K562 (cell line): ENCODE measurements at regions not wholly inside any gene's neighbourhood (a gene's known extent, or its start where the extent isn't known, plus 50 kb on each side); places are given as distances from the start of the nearest gene placed in this dataset.

ENCODE experiments used
- GTF2F1 ChIP-seq: IDR thresholded peaks from 2 replicates; pipeline ENCODE4 v1.6.1; 2011; ENCODE audit warnings: low read depth, low read length, improper control_type of control experiment
- KLF10 ChIP-seq: fragments of 250-450 bp; sonication (Bioruptor Pico); IDR thresholded peaks from 2 replicates; pipeline ENCODE4 v1.6.1; 2021; ENCODE audit warnings: matching md5 sums
- NFE2L1 ChIP-seq: fragments of 450-650 bp; IDR thresholded peaks from 2 replicates; pipeline ENCODE4 v1.6.1; 2016; ENCODE audit warnings: missing genetic modification characterization, low read depth, mild to moderate bottlenecking, missing compliant biosample characterization, moderate library complexity, borderline replicate concordance
- ZBTB1 ChIP-seq: sonication (generic); formaldehyde crosslinking; IDR thresholded peaks from 2 replicates; pipeline ENCODE4 v1.8.1; 2023; ENCODE audit warnings: missing genetic modification reagents, low read depth, mild to moderate bottlenecking, borderline replicate concordance
- ZNF324 ChIP-seq: fragments of 250-450 bp; sonication (Bioruptor Pico); IDR thresholded peaks from 2 replicates; pipeline ENCODE4 v1.4.0; 2020; ENCODE audit warnings: mild to moderate bottlenecking
- TF ChIP-seq, protein P1 (sequence below), 3 experiments: IDR thresholded peaks in 2 of 3; conservative IDR thresholded peaks in 1 of 3; 2 replicates each; pipeline ENCODE4 v1.5.1; 2011 to 2012; ENCODE audit warnings: low read length in 3 of 3, mild to moderate bottlenecking in 3 of 3, control low read depth in 2 of 3, improper control_type of control experiment in 1 of 3, inconsistent platforms in 1 of 3, low read depth in 1 of 3, mixed read lengths in 1 of 3, moderate library complexity in 1 of 3; ENCODE audit not compliant: insufficient read depth in 2 of 3
- TF ChIP-seq, protein P2 (sequence below): sonication (generic); formaldehyde crosslinking; IDR thresholded peaks from 2 replicates; pipeline ENCODE4 v1.8.1; 2023; ENCODE audit warnings: missing genetic modification reagents, mild to moderate bottlenecking, borderline replicate concordance

DNA sequence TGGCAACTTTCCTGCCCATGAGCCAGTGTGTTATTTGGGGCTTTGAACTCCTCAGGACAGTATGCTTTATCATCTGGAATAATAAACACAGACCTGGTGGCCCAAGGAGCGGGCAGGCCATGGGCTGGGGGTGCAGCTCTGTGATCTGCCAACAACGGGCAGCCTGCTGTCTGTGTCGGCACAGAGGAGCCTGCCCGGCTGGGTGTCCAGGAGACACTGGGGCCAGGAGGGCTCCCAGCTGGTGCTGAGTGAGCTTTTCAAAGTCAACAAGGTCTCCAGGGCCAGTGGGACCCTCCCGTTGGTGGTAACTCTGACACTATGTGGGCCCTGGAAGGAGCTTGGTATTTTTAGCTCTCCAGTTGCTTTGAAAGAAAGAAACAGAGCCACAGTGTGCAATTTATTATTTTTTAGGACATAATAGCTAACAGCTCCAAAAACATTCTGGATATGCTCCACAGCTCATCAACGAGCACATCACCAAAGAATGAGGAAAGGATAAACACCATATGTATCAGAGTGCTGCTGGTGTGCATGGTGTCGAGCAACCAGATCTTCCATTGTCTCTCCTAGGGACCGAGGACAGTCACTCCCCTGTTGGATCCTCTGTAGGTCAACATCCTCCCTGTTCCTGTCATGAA is 488.7 kb upstream of the USP24 start:
- TF ChIP-seq GTF2F1 (no peak), KLF10 (CRISPR knock-in tag) (no peak), ZBTB1 (CRISPR knock-in tag) (no peak), NFE2L1 (tag) (no peak), ZNF324 (CRISPR knock-in tag) (no peak)
- TF ChIP-seq, protein P1, sequence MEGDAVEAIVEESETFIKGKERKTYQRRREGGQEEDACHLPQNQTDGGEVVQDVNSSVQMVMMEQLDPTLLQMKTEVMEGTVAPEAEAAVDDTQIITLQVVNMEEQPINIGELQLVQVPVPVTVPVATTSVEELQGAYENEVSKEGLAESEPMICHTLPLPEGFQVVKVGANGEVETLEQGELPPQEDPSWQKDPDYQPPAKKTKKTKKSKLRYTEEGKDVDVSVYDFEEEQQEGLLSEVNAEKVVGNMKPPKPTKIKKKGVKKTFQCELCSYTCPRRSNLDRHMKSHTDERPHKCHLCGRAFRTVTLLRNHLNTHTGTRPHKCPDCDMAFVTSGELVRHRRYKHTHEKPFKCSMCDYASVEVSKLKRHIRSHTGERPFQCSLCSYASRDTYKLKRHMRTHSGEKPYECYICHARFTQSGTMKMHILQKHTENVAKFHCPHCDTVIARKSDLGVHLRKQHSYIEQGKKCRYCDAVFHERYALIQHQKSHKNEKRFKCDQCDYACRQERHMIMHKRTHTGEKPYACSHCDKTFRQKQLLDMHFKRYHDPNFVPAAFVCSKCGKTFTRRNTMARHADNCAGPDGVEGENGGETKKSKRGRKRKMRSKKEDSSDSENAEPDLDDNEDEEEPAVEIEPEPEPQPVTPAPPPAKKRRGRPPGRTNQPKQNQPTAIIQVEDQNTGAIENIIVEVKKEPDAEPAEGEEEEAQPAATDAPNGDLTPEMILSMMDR (IDR thresholded peaks at IDR 0.05 in 2 of 3, conservative IDR thresholded peaks at IDR 0.05 in 1 of 3; ENCODE audit: insufficient read depth in 2 of 3, low read depth in 1 of 3, low read length in 3 of 3) = no peak
- TF ChIP-seq, protein P2, sequence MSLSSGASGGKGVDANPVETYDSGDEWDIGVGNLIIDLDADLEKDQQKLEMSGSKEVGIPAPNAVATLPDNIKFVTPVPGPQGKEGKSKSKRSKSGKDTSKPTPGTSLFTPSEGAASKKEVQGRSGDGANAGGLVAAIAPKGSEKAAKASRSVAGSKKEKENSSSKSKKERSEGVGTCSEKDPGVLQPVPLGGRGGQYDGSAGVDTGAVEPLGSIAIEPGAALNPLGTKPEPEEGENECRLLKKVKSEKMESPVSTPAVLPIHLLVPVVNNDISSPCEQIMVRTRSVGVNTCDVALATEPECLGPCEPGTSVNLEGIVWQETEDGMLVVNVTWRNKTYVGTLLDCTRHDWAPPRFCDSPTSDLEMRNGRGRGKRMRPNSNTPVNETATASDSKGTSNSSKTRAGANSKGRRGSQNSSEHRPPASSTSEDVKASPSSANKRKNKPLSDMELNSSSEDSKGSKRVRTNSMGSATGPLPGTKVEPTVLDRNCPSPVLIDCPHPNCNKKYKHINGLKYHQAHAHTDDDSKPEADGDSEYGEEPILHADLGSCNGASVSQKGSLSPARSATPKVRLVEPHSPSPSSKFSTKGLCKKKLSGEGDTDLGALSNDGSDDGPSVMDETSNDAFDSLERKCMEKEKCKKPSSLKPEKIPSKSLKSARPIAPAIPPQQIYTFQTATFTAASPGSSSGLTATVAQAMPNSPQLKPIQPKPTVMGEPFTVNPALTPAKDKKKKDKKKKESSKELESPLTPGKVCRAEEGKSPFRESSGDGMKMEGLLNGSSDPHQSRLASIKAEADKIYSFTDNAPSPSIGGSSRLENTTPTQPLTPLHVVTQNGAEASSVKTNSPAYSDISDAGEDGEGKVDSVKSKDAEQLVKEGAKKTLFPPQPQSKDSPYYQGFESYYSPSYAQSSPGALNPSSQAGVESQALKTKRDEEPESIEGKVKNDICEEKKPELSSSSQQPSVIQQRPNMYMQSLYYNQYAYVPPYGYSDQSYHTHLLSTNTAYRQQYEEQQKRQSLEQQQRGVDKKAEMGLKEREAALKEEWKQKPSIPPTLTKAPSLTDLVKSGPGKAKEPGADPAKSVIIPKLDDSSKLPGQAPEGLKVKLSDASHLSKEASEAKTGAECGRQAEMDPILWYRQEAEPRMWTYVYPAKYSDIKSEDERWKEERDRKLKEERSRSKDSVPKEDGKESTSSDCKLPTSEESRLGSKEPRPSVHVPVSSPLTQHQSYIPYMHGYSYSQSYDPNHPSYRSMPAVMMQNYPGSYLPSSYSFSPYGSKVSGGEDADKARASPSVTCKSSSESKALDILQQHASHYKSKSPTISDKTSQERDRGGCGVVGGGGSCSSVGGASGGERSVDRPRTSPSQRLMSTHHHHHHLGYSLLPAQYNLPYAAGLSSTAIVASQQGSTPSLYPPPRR (CRISPR knock-in tag) = no peak
